Cardiac muscle cell (in vitro differentiated cells and primary cell): ENCODE measurements at regions not wholly inside any gene's neighbourhood (a gene's known extent, or its start where the extent isn't known, plus 50 kb on each side); places are given as distances from the start of the nearest gene placed in this dataset.
"Not testable (repeated sequence)": the region's sequence is repeated elsewhere in the genome, so short reads cannot be mapped to it uniquely, and the experiment has no call there.

ENCODE experiments used
- DNase-seq, 2 donors: peaks; one replicate each; pipeline versions ENCODE4 v3.0.0 to v3.0.0-alpha.2; 2010 to 2017; ENCODE audit warnings: low read depth in 1 of 2, low spot score in 1 of 2
- H3K27ac ChIP-seq: fragments of 200-600 bp; sonication (generic); 2 replicates; pipeline ENCODE4 v1.5.1; 2016
- H3K27me3 ChIP-seq: fragments of 200-600 bp; sonication (generic); 2 replicates; pipeline ENCODE4 v1.6.0; 2016; ENCODE audit warnings: control low read depth
- H3K36me3 ChIP-seq: fragments of 200-600 bp; sonication (generic); 2 replicates; pipeline ENCODE4 v1.5.1; 2016; ENCODE audit warnings: control low read depth
- H3K4me1 ChIP-seq: fragments of 200-600 bp; sonication (generic); 2 replicates; pipeline ENCODE4 v1.8.1; 2017; ENCODE audit warnings: low read depth, mild to moderate bottlenecking, mixed run types
- H3K4me3 ChIP-seq: fragments of 200-600 bp; sonication (generic); 2 replicates; pipeline ENCODE4 v1.5.1; 2016; ENCODE audit warnings: mild to moderate bottlenecking
- H3K9me3 ChIP-seq: fragments of 200-600 bp; sonication (generic); 2 replicates; pipeline ENCODE4 v1.5.1; 2017; ENCODE audit warnings: low read depth, mild to moderate bottlenecking, control low read depth
- TF ChIP-seq, protein P1 (sequence below): IDR thresholded peaks from 2 replicates; pipeline ENCODE4 v1.5.1; 2012; ENCODE audit warnings: low read depth, mild to moderate bottlenecking, low read length

DNA sequence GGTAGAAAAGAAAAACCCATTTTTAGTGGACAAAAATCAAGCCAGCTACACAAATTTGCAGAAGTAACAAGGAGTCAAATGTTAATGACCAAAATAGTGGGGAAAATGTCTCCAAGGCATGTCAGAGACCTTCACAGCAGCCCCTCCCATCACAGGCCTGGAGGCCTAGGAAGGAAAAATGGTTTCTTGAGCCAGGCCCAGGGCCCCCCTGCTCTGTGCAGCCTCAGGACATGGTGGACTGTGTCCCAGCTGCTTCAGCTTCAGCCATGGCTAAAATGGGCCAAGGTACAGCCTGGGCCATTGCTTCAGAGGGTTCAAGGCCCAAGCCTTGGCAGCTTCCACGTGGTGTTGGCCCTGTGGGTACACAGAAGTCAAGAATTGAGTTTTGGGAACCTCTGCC lies 82.5 kb upstream of the CLVS2 start:
- Histone ChIP-seq H3K4me1 (no peaks in the 10 kb centered on the region), H3K9me3 (no peaks in the 10 kb centered on the region), H3K27ac (no peak overlapping the region), H3K27me3 (no peaks in the 10 kb centered on the region), H3K36me3 (no peaks in the 10 kb centered on the region), H3K4me3 (no peak overlapping the region)
- TF ChIP-seq, protein P1, sequence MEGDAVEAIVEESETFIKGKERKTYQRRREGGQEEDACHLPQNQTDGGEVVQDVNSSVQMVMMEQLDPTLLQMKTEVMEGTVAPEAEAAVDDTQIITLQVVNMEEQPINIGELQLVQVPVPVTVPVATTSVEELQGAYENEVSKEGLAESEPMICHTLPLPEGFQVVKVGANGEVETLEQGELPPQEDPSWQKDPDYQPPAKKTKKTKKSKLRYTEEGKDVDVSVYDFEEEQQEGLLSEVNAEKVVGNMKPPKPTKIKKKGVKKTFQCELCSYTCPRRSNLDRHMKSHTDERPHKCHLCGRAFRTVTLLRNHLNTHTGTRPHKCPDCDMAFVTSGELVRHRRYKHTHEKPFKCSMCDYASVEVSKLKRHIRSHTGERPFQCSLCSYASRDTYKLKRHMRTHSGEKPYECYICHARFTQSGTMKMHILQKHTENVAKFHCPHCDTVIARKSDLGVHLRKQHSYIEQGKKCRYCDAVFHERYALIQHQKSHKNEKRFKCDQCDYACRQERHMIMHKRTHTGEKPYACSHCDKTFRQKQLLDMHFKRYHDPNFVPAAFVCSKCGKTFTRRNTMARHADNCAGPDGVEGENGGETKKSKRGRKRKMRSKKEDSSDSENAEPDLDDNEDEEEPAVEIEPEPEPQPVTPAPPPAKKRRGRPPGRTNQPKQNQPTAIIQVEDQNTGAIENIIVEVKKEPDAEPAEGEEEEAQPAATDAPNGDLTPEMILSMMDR: no peak
- no peak for DNase-seq

GRCh38 chr6:122918714-122919113 lies 77.3 kb upstream of the CLVS2 start:
- TF ChIP-seq, protein P1: no peak
- Histone ChIP-seq H3K36me3 (no peaks in the 10 kb centered on the region), H3K9me3 (no peaks in the 10 kb centered on the region), H3K27me3 (no peaks in the 10 kb centered on the region), H3K27ac (no peak overlapping the region), H3K4me1 (no peaks in the 10 kb centered on the region), H3K4me3 (no peak overlapping the region)
- no peak for DNase-seq

DNA sequence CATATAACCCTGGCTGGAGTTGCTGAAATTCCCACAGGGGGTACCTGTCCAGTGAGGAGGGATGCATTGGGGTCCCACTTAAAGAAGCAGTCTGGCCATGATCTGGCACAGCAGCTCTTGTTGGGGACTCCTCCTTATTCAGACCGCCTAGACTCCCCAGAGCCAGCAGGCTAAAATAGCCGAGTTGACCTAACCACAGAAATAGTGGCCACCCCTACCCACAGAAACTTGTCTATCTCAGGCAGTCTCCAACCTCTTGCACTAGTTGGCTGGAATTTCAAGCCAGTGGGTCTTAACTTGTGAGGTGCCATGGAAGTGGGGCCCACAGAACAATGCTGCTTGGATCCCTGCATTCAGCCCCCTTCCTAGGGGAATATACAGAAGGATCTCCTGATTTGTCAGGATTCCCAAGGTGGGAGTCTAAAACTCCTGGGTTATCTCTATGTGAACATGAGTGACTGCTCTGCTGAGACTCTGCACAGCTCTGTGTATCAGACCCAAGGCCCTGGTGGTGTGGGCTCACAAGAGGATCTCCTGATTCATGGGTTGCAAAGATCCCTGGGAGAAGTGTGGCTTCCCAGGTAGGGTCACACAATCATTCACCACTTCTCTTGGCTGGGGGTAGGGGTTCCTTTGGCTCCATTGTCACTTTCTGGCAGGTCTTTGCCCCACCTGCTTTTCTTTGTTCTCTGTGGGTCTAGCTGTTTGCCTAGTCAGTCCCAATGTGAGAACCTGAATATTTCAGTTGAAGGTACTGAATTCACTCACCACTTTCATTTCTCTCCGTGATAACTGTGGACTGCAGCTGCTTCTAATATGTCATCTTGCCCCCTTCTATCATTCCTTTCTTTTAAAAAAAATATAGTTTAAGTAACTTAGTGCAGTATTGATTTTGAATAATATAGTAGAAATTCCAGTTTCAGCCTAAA lies 65.5 kb upstream of the CLVS2 start:
- Histone ChIP-seq H3K4me1 (no peaks in the 10 kb centered on the region), H3K27ac (no peak overlapping the region), H3K4me3 (no peak overlapping the region), H3K27me3 (no peaks in the 10 kb centered on the region), H3K9me3 (no peaks in the 10 kb centered on the region), H3K36me3 (no peaks in the 10 kb centered on the region)
- TF ChIP-seq, protein P1: no peak
- DNase-seq: no peak

GRCh38 chr6:122931916-122932315 lies 64.1 kb upstream of the CLVS2 start:
- TF ChIP-seq, protein P1: no peak

GRCh38 chr6:122944936-122945335 lies 51.1 kb upstream of the CLVS2 start:
- H3K4me3 ChIP-seq, H3K27me3 ChIP-seq, H3K9me3 ChIP-seq, H3K27ac ChIP-seq, H3K36me3 ChIP-seq, DNase-seq, H3K4me1 ChIP-seq: not testable (repeated sequence)

More at GRCh38 chr6:122931916-122932315, 64.1 kb upstream of the CLVS2 start:
- H3K27me3 ChIP-seq: no peaks in the 10 kb centered on the region
- H3K27ac ChIP-seq: no peak overlapping the region
- no peak for DNase-seq
- H3K4me1 ChIP-seq: no peaks in the 10 kb centered on the region
- H3K9me3 ChIP-seq: no peaks in the 10 kb centered on the region
- no peak overlapping the region for H3K4me3 ChIP-seq
- H3K36me3 ChIP-seq: no peaks in the 10 kb centered on the region
